ENCODE measurements at regions not wholly inside any gene's neighbourhood (a gene's known extent, or its start where the extent isn't known, plus 50 kb on each side); places are given as distances from the start of the nearest gene placed in this dataset.

GRCh38 chrX:79300856-79301255, 66.3 kb downstream of the ITM2A start:
- DNase-seq = no peak

- DNase-seq = no peak
Observed at GRCh38 chrX:79290596-79290995, 76.5 kb downstream of the ITM2A start.

GRCh38 chrX:79288733-79289132, 78.4 kb downstream of the ITM2A start:
- no peak for DNase-seq

GRCh38 chrX:79287724-79288123, 79.4 kb downstream of the ITM2A start:
- DNase-seq = no peak

GRCh38 chrX:79281775-79282174, 85.4 kb downstream of the ITM2A start:
- no peak for DNase-seq

GRCh38 chrX:79270401-79270800, 96.7 kb downstream of the ITM2A start:
- peak; percentile 75 for DNase-seq

GRCh38 chrX:79268788-79269187, 98.3 kb downstream of the ITM2A start:
- no peak for DNase-seq

GRCh38 chrX:79266702-79267101, 100.4 kb downstream of the ITM2A start:
- no peak for DNase-seq

- no peak for DNase-seq
Observed at GRCh38 chrX:79263550-79263949, 103.6 kb downstream of the ITM2A start.

GRCh38 chrX:79259073-79259689, 108.0 kb downstream of the ITM2A start:
- DNase-seq = peak; percentile 84

GRCh38 chrX:79243691-79244090, 99.2 kb downstream of the GPR174 start:
- no peak for DNase-seq

GRCh38 chrX:79235899-79236298, 91.4 kb downstream of the GPR174 start:
- no peak for DNase-seq

GRCh38 chrX:79231662-79232061, 87.2 kb downstream of the GPR174 start:
- DNase-seq = no peak

Data from hematopoietic multipotent progenitor cell treated with erythropoietin and hydrocortisone succinate and interleukin-3 and kit ligand, for 6 days (in vitro differentiated cells).